Spleen (tissue), 11 donors: ENCODE measurements at regions not wholly inside any gene's neighbourhood (a gene's known extent, or its start where the extent isn't known, plus 50 kb on each side); places are given as distances from the start of the nearest gene placed in this dataset.

Experiments
- DNase-seq: peaks from one replicate; pipeline ENCODE4 v3.0.0-alpha.2; 2020
- H3K27ac ChIP-seq, 8 donors: fragments of 200-600 bp; sonication (generic) in 7 of 8; 1 replicate in 4 of 8; 2 replicates in 4 of 8; pipeline versions ENCODE4 v1.5.0 to v1.8.0; 2016 to 2021; ENCODE audit warnings: inconsistent platforms in 4 of 8, mild to moderate bottlenecking in 4 of 8, moderate library complexity in 1 of 8
- H3K27me3 ChIP-seq, 7 donors: fragments of 200-600 bp; sonication (generic) in 6 of 7; replicated peaks in 1 of 7; 1 replicate in 4 of 7; 2 replicates in 3 of 7; pipeline versions ENCODE4 v1.5.0 to v1.8.0; 2016 to 2021; ENCODE audit warnings: inconsistent platforms in 3 of 7, mild to moderate bottlenecking in 1 of 7
- H3K36me3 ChIP-seq, 6 donors: fragments of 200-600 bp; sonication (generic) in 5 of 6; 1 replicate in 4 of 6; 2 replicates in 2 of 6; pipeline versions ENCODE4 v1.5.0 to v1.8.0; 2016 to 2021; ENCODE audit warnings: inconsistent platforms in 2 of 6
- H3K4me1 ChIP-seq, 6 donors: fragments of 200-600 bp; sonication (generic) in 5 of 6; 1 replicate in 3 of 6; 2 replicates in 3 of 6; pipeline versions ENCODE4 v1.5.0 to v1.8.0; 2016 to 2021; ENCODE audit warnings: inconsistent platforms in 3 of 6
- H3K4me3 ChIP-seq, 8 donors: fragments of 200-600 bp; sonication (generic) in 7 of 8; 1 replicate in 4 of 8; 2 replicates in 4 of 8; pipeline versions ENCODE4 v1.5.0 to v1.8.0; 2016 to 2021; ENCODE audit warnings: inconsistent platforms in 4 of 8, mild to moderate bottlenecking in 4 of 8, moderate library complexity in 2 of 8
- H3K9me3 ChIP-seq, 8 donors: fragments of 200-600 bp; sonication (generic) in 7 of 8; 1 replicate in 4 of 8; 2 replicates in 4 of 8; pipeline versions ENCODE4 v1.5.0 to v1.8.0; 2016 to 2021; ENCODE audit warnings: inconsistent platforms in 4 of 8
- POLR2A ChIP-seq, 3 donors: fragments of 450-650 bp; IDR thresholded peaks; one replicate each; pipeline ENCODE4 v1.5.1; 2017; ENCODE audit warnings: antibody characterized with exemption in 3 of 3, mild to moderate bottlenecking in 1 of 3
- POLR2AphosphoS5 ChIP-seq, 3 donors: sonication (generic); formaldehyde crosslinking; IDR thresholded peaks; one replicate each; pipeline ENCODE4 v1.5.1; 2017; ENCODE audit warnings: antibody characterized with exemption in 3 of 3
- WGBS, 5 donors: extraction: QIAGEN DNeasy Blood & Tissue Kit in 3 of 5; methylation state at CpG; one replicate each; pipeline versions ENCODE4 v1.1.5 to v1.1.7; 2013 to 2018; 5-methylcytosine and 5-hydroxymethylcytosine counted together
- intact Hi-C: fragments of 100-400 bp; cut with DNase I; formaldehyde crosslinking; loops from one replicate; pipeline ENCODE4 v1.15.0; 2023; ENCODE audit warnings: low total_unique reads
- TF ChIP-seq, protein P1 (sequence below), 11 experiments: fragments of 200-600 bp in 7 of 11; fragments of 450-650 bp in 4 of 11; sonication (generic) in 4 of 11; IDR thresholded peaks in 8 of 11; conservative IDR thresholded peaks in 3 of 11; 1 replicate in 7 of 11; 2 replicates in 4 of 11; pipeline versions ENCODE4 v1.4.0 to v1.8.0; 2016 to 2021; ENCODE audit warnings: antibody characterized with exemption in 11 of 11, inconsistent platforms in 4 of 11, mild to moderate bottlenecking in 1 of 11
- donor health status: healthy with polysubstance abuse.
- donor health status: DM: no; HTN: no; CAD: no; lungs with moderate emphysema.
- donor health status: DM: no; HTN: no; CAD: no.
- donor health status: Bipolar disorder and iron deficiency.
- donor health status: healthy.
- donor health status: DM: no; HTN: no; CAD: no.
- donor health status: DM: yes; HTN: yes; CAD: no.

DNA sequence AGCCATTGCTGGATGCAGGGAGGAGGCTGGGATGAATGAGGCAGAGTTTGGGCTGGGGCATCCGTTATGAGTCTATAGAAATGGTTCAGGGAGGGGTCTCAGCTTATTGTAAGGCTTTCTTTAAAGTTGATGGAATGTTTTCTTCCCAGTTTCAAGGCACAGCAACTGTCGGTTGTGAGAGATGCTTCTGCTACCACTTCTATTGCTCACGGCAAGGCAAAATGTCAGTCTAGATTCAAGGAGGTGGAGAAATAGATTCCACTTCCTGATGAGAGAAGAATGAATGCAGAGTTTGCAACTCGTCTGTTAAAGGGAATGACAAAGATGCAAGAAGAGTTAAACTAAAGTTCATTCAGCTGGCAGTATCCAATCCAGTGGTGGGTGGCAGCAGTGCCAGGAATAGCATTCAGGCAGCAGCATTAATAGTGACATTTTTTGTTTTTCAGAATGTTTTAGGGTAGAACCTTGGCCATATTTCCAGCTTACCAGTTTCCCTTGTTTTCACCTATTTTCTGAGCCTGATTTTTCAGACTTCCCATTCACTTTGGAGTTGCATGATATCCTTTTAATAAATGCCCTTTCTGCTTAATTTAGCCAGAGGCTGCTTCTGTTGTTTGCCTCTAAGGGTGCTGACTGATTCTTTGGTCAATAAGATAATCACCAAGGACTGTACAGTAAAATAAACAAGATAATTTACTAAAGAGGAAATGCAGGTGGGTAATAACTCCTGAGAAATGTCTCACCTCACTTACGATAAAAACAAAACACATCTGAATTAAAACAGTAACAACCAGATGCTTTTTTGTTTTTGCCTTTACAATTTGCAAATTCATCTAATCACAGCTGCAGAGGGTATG is 138.4 kb downstream of the RPIA start:
- whole genome bisulfite sequencing, 5 donors, result 67 to 79% (median 74%) methylated on average over 5 of the region's 5 CpGs
- H3K27me3 ChIP-seq, result no peaks in the 10 kb centered on the region
- TF ChIP-seq, protein P1, sequence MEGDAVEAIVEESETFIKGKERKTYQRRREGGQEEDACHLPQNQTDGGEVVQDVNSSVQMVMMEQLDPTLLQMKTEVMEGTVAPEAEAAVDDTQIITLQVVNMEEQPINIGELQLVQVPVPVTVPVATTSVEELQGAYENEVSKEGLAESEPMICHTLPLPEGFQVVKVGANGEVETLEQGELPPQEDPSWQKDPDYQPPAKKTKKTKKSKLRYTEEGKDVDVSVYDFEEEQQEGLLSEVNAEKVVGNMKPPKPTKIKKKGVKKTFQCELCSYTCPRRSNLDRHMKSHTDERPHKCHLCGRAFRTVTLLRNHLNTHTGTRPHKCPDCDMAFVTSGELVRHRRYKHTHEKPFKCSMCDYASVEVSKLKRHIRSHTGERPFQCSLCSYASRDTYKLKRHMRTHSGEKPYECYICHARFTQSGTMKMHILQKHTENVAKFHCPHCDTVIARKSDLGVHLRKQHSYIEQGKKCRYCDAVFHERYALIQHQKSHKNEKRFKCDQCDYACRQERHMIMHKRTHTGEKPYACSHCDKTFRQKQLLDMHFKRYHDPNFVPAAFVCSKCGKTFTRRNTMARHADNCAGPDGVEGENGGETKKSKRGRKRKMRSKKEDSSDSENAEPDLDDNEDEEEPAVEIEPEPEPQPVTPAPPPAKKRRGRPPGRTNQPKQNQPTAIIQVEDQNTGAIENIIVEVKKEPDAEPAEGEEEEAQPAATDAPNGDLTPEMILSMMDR (IDR thresholded peaks at IDR 0.05 in 8 of 11, conservative IDR thresholded peaks at IDR 0.05 in 3 of 11), result no peak
- TF ChIP-seq POLR2AphosphoS5 (IDR thresholded peaks at IDR 0.05) (no peak), POLR2A (IDR thresholded peaks at IDR 0.05) (no peak)
- peaks cover 0 to 39% (median 17%) of the 10 kb centered on the region in 6 donors for H3K4me1 ChIP-seq
- DNase-seq, result no peak
- intact Hi-C loops, result no loop called here
- no peaks in the 10 kb centered on the region for H3K36me3 ChIP-seq
- no peaks in the 10 kb centered on the region for H3K9me3 ChIP-seq
- peak overlapping the region in 3 of 8 donors; percentile 51 to 77 (median 72) for H3K27ac ChIP-seq
- H3K4me3 ChIP-seq, result no peak overlapping the region

DNA sequence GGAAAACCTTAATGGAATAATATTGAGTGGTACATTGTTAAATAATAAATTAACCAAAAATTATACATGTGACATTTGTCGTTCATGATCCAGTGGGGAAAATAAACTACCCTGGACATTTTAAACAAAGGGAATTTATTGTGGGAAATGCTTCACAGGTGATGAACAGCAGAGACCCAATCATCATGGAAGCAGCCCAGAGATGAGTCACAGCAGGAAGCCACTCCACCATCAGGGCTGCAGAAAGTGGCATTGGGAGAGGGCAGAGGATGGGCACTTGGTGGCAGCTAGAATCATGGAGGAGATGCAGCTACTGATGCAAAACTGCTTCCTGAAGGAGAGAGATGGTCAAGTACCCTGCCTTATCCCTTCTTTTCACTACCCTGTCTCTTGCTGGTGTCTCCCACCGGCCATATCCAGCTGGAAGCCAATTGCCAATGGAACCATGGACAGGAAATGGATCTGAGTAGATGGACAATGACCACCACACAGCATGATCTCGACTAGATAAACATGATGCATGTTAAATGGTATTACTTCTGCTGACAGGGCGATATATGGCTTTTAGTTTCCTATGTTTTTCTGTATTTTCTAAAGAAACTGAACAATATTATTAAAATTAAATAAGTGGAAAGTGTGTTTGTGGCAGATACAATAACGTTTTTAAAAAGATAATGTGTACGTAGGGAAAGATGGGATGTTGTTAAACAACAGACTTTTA is 139.8 kb downstream of the RPIA start:
- no peak for TF ChIP-seq POLR2A (IDR thresholded peaks at IDR 0.05)
- no peak for TF ChIP-seq POLR2AphosphoS5 (IDR thresholded peaks at IDR 0.05)
- TF ChIP-seq, protein P1 (IDR thresholded peaks at IDR 0.05 in 8 of 11, conservative IDR thresholded peaks at IDR 0.05 in 3 of 11), result no peak
- WGBS, 5 donors, result 54 to 56% (median 55%) methylated on average over 6 of the region's 6 CpGs

DNA sequence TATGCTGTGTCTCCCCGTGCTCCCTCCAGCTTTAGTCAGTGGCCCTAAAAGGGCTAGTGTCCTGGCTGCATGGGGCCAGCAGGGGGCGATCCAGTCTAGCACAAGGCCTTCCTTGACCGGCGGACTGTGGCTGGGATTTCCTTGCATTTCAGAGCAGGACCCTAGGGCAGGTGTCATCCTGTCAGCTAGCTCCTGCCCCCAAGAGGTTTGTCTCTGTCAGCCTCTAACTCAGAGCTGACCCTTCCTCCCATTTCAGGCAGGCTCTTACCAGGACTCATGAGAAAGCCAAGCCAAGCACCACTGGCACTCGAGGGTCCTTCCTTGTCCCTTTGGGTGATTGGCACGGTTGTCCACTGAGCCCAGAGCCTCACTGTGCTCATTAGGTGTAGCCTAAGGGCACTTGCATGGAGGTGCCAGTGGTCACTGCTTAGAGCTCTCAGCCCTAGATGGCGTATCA is 140.3 kb downstream of the RPIA start:
- TF ChIP-seq POLR2A (IDR thresholded peaks at IDR 0.05) (no peak), POLR2AphosphoS5 (IDR thresholded peaks at IDR 0.05) (peak in 2 of 3 donors; percentile 51 to 57)
- TF ChIP-seq, protein P1 (IDR thresholded peaks at IDR 0.05 in 8 of 11, conservative IDR thresholded peaks at IDR 0.05 in 3 of 11), result peak; percentile 72 to 89 (median 83)
- WGBS, 5 donors, result 35 to 50% (median 38%) methylated on average over 6 to 7 of the region's 7 CpGs
- Histone ChIP-seq H3K27me3 (no peaks in the 10 kb centered on the region), H3K4me1 (peaks cover 0 to 55% (median 23%) of the 10 kb centered on the region in 6 donors), H3K36me3 (no peaks in the 10 kb centered on the region), H3K9me3 (no peaks in the 10 kb centered on the region), H3K4me3 (peak overlapping the region in 2 of 8 donors; percentile 10 to 47), H3K27ac (peak overlapping the region in 5 of 8 donors; percentile 52 to 86 (median 78))
- DNase-seq, result peak; percentile 93
- intact Hi-C loops, result no loop called here

More for the DNA sequence above, 139.8 kb downstream of the RPIA start:
- Histone ChIP-seq H3K27ac (peak overlapping the region in 1 of 8 donors; percentile 86), H3K4me1 (peaks cover 0 to 50% (median 19%) of the 10 kb centered on the region in 6 donors), H3K27me3 (no peaks in the 10 kb centered on the region), H3K36me3 (no peaks in the 10 kb centered on the region), H3K4me3 (no peak overlapping the region), H3K9me3 (no peaks in the 10 kb centered on the region)
- intact Hi-C loops, result no loop called here
- no peak for DNase-seq
